ENCODE measurements at regions not wholly inside any gene's neighbourhood (a gene's known extent, or its start where the extent isn't known, plus 50 kb on each side); places are given as distances from the start of the nearest gene placed in this dataset.

DNA sequence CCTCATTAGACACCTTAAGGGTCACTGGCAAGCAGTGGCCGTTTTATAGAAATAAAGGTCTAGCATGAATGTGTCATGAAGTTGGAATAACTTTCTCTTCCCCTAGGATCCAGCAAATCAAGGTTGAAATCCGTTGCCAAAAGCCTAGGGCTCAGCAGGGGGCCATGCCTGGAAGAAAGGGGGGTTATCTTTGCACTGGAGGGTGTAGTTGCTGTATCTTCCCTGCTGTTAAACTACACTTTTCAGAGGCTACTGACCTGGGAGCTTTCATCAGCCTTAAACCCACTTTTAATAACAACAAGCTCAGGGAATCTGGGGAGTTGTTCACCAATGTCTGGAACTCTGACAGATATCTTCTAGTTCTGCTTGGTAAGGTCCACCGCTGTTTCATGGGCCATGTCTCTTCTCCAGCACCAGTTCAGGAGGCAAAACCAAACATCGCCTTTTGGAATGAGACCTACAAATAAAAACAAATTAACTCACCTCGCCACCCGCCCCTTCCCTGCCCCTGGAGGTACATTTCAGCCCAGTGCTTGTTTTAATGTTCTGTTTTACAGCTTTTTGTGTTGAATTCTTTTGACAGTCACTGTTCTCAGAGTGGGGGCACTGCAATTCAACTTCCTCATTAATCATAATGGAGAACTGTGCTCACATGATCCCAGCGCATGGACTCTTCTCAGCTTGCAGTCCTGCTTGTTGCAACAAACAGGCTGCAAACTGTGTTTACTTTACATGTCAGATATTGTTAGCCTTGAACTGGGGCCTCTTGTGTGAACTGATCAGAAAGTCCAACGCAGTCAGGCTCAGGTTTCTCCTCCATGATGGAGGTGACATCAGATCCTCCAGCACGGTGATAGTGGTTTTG, 508.7 kb downstream of the KCNJ2 start:
- TF ChIP-seq MXI1 (IDR thresholded peaks at IDR 0.05; ENCODE audit: borderline replicate concordance, low read depth, low read length): no peak
- TF ChIP-seq, protein P1, sequence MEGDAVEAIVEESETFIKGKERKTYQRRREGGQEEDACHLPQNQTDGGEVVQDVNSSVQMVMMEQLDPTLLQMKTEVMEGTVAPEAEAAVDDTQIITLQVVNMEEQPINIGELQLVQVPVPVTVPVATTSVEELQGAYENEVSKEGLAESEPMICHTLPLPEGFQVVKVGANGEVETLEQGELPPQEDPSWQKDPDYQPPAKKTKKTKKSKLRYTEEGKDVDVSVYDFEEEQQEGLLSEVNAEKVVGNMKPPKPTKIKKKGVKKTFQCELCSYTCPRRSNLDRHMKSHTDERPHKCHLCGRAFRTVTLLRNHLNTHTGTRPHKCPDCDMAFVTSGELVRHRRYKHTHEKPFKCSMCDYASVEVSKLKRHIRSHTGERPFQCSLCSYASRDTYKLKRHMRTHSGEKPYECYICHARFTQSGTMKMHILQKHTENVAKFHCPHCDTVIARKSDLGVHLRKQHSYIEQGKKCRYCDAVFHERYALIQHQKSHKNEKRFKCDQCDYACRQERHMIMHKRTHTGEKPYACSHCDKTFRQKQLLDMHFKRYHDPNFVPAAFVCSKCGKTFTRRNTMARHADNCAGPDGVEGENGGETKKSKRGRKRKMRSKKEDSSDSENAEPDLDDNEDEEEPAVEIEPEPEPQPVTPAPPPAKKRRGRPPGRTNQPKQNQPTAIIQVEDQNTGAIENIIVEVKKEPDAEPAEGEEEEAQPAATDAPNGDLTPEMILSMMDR (conservative IDR thresholded peaks at IDR 0.05; ENCODE audit: low read depth, low read length): no peak

All from IMR-90 (cell line).